ENCODE measurements at regions not wholly inside any gene's neighbourhood (a gene's known extent, or its start where the extent isn't known, plus 50 kb on each side); places are given as distances from the start of the nearest gene placed in this dataset.

- no peak for DNase-seq (ENCODE audit: low read depth in 1 of 2, low spot score in 1 of 2)
- TF ChIP-seq JUND (IDR thresholded peaks at IDR 0.05; ENCODE audit: low read depth) = no peak
- in situ Hi-C loops (cut with HindIII; ENCODE audit: low pct_unique_long_range_greater_than_20kb, low sequenced_read_pairs) = no loop called here
Measured at GRCh38 chr5:171619196-171619595, 166.4 kb upstream of the SMIM23 start.

- no peak for DNase-seq (ENCODE audit: low read depth in 1 of 2, low spot score in 1 of 2)
- TF ChIP-seq JUND (IDR thresholded peaks at IDR 0.05; ENCODE audit: low read depth) = no peak
- in situ Hi-C loops (cut with HindIII; ENCODE audit: low pct_unique_long_range_greater_than_20kb, low sequenced_read_pairs) = no loop called here
Measured at GRCh38 chr5:171619744-171620143, 165.9 kb upstream of the SMIM23 start.

GRCh38 chr5:171622010-171622409, 163.6 kb upstream of the SMIM23 start:
- no peak for TF ChIP-seq JUND (IDR thresholded peaks at IDR 0.05; ENCODE audit: low read depth)
- in situ Hi-C loops (cut with HindIII; ENCODE audit: low pct_unique_long_range_greater_than_20kb, low sequenced_read_pairs) = no loop called here
- peak; percentile 38 to 52 for DNase-seq (ENCODE audit: low read depth in 1 of 2, low spot score in 1 of 2)

DNA sequence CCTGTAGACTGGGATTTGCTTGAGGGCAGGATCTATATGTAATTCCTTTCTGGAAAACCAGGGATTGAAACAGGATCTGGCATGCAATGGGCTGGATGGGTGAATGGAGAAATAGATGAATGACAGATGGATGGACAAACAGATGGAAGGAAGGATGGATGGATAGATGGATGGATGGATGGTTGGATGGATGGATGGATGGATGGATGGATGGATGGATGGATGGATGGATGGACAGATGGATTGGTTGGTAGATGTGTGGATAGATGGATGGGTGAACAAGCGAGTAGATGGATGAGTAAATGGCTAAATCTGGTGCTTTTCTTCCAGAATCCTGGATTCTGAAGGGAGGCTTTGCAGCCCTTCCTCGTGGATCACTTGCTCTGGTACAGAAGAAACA, 162.5 kb upstream of the SMIM23 start:
- TF ChIP-seq JUND (IDR thresholded peaks at IDR 0.05; ENCODE audit: low read depth) = no peak
- in situ Hi-C loops (cut with HindIII; ENCODE audit: low pct_unique_long_range_greater_than_20kb, low sequenced_read_pairs) = no loop called here
- no peak for DNase-seq (ENCODE audit: low read depth in 1 of 2, low spot score in 1 of 2)

DNA sequence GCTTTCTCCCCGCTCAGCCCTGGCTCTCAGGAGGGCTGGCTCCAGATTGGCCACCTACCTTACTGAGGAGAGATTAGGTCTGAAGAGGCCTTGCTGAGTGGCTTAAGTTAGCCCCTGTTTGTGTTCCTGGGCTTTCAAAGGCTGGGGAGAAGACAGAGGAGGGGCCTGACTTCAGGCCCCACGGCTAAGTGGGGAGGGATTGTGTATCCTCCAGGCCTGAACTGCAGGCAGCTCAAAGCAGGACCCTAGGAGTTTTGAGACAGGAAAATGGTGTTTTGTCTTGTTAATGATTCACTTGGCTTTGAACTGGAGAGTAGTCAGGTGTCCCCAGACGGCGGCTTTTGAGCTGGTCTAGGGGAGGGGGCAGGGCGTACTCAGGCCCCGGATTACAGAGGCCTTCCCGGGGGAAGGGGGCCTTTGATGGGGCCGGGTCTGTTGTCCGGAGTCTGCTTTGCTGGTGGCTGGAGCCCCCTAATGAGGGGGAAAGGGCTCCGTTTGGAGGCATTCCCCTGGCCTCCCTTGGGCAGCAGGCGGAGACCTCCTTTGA, 162.0 kb upstream of the SMIM23 start:
- in situ Hi-C loops (cut with HindIII; ENCODE audit: low pct_unique_long_range_greater_than_20kb, low sequenced_read_pairs) = no loop called here
- no peak for TF ChIP-seq JUND (IDR thresholded peaks at IDR 0.05; ENCODE audit: low read depth)
- DNase-seq (ENCODE audit: low read depth in 1 of 2, low spot score in 1 of 2) = no peak

GRCh38 chr5:171624396-171624795, 161.2 kb upstream of the SMIM23 start:
- in situ Hi-C loops (cut with HindIII; ENCODE audit: low pct_unique_long_range_greater_than_20kb, low sequenced_read_pairs) = no loop called here
- no peak for TF ChIP-seq JUND (IDR thresholded peaks at IDR 0.05; ENCODE audit: low read depth)
- DNase-seq (ENCODE audit: low read depth in 1 of 2, low spot score in 1 of 2) = peak in 1 of 2 experiments; percentile 18

GRCh38 chr5:171625646-171626045, 160.0 kb upstream of the SMIM23 start:
- no peak for DNase-seq (ENCODE audit: low read depth in 1 of 2, low spot score in 1 of 2)
- in situ Hi-C loops (cut with HindIII; ENCODE audit: low pct_unique_long_range_greater_than_20kb, low sequenced_read_pairs) = no loop called here
- no peak for TF ChIP-seq JUND (IDR thresholded peaks at IDR 0.05; ENCODE audit: low read depth)

GRCh38 chr5:171627936-171628632, 157.5 kb upstream of the SMIM23 start:
- TF ChIP-seq JUND (IDR thresholded peaks at IDR 0.05; ENCODE audit: low read depth) = no peak
- DNase-seq (ENCODE audit: low read depth in 1 of 2, low spot score in 1 of 2) = no peak
- in situ Hi-C loops (cut with HindIII; ENCODE audit: low pct_unique_long_range_greater_than_20kb, low sequenced_read_pairs) = no loop called here

DNA sequence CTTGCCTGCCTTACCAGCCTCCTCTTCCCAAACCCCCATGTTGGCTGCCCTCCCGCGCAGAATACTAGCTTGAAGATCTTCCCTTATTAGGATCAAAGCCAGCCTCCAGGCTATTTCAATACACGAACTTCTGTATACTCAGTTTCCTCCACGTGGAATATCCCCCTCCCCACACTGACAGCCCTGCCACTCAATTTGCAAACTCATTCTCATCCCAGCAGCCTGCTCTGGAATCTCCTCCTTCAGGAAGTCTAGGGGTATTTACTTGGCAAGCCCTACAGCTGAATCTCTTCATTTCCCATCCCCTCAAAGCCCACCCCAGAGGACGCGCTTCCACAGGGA, 157.0 kb upstream of the SMIM23 start:
- TF ChIP-seq JUND (IDR thresholded peaks at IDR 0.05; ENCODE audit: low read depth) = no peak
- in situ Hi-C loops (cut with HindIII; ENCODE audit: low pct_unique_long_range_greater_than_20kb, low sequenced_read_pairs) = no loop called here
- DNase-seq (ENCODE audit: low read depth in 1 of 2, low spot score in 1 of 2) = no peak

- TF ChIP-seq JUND (IDR thresholded peaks at IDR 0.05; ENCODE audit: low read depth) = no peak
- in situ Hi-C loops (cut with HindIII; ENCODE audit: low pct_unique_long_range_greater_than_20kb, low sequenced_read_pairs) = no loop called here
- no peak for DNase-seq (ENCODE audit: low read depth in 1 of 2, low spot score in 1 of 2)
Measured at GRCh38 chr5:171629221-171629620, 156.4 kb upstream of the SMIM23 start.

GRCh38 chr5:171629628-171630349, 155.8 kb upstream of the SMIM23 start:
- in situ Hi-C loops (cut with HindIII; ENCODE audit: low pct_unique_long_range_greater_than_20kb, low sequenced_read_pairs) = no loop called here
- no peak for DNase-seq (ENCODE audit: low read depth in 1 of 2, low spot score in 1 of 2)
- TF ChIP-seq JUND (IDR thresholded peaks at IDR 0.05; ENCODE audit: low read depth) = no peak

DNA sequence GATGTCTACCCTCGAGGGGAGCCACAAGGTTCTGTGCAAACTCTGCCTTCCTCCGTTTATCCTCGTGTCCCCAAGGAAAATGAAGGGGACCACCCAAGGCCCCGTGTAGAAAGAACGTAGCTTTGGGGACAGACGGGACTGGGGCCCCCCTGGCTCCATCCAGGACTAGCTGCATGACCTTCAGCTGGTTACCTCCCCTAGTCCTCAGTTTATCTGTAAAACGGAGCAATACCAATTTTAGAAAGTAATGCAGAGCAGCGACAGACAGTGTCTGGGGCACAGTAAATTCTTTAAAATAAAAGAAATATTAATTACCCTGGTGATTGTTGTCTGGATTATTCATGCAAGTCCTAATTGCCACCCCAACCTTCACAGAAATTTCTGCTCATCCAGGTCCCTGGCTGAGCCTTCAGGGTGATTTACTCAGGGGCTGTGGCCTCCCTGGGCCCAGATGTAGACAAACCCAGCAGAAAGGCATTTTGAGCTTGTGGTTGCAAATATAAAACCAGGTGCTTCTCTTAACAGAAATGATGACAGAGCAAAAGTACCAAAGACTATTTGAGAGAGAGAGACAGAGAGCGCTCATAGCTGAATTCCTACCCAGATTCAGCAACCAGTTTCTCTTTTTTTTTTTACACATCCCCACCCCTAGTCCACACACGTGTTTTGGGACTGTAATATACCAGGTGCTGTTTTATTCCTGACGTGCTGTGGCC, 155.1 kb upstream of the SMIM23 start:
- DNase-seq (ENCODE audit: low read depth in 1 of 2, low spot score in 1 of 2) = no peak
- TF ChIP-seq JUND (IDR thresholded peaks at IDR 0.05; ENCODE audit: low read depth) = no peak
- in situ Hi-C loops (cut with HindIII; ENCODE audit: low pct_unique_long_range_greater_than_20kb, low sequenced_read_pairs) = no loop called here

DNA sequence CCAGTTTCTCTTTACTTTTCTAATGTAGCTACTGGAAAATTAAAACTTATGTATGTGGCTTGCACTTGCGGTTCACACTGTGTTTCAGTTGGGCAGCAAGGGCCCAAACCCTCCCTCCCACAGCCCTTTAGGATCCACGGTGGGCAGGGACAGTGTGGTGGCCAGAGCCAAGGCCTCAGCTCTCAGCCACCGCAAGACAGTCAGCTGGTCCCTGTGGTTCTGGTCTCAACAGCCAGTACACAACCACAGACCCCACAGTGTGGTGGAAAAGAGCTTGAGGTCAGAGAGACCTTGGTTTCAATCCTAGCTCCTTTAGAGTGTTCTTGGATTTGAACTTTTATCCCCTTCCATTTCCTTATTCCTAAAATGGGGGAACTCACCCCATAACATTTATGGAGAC, 153.0 kb upstream of the SMIM23 start:
- no peak for TF ChIP-seq JUND (IDR thresholded peaks at IDR 0.05; ENCODE audit: low read depth)
- no peak for DNase-seq (ENCODE audit: low read depth in 1 of 2, low spot score in 1 of 2)
- in situ Hi-C loops (cut with HindIII; ENCODE audit: low pct_unique_long_range_greater_than_20kb, low sequenced_read_pairs) = no loop called here
